Panc1 (cell line): ENCODE measurements at regions not wholly inside any gene's neighbourhood (a gene's known extent, or its start where the extent isn't known, plus 50 kb on each side); places are given as distances from the start of the nearest gene placed in this dataset.
"Not testable (repeated sequence)": the region's sequence is repeated elsewhere in the genome, so short reads cannot be mapped to it uniquely, and the experiment has no call there.

ENCODE experiments used
- ATAC-seq: fragments of 200-7000 bp; cut with Tn5 transposase; 2 replicates; pipeline ENCODE4 v1.9.1; 2020; ENCODE audit warnings: mild to moderate bottlenecking, moderate library complexity
- BruUV-seq: library from RNA; stranded (reverse); fragments of 400-500 nt; replicated peaks from 2 replicates; lab custom pipeline; 2021; lab: Mats Ljungman, UMichigan
- CTCF ChIA-PET: fragments of 300-600 bp; sonication (Branson Sonifier 250); formaldehyde crosslinking; loops from one replicate; lab custom pipeline; 2022; ENCODE audit warnings: antibody characterized with exemption; lab: Charles Lee
- POLR2A ChIA-PET: fragments of 300-600 bp; sonication (Branson Sonifier 250); formaldehyde crosslinking; loops from one replicate; lab custom pipeline; 2022; ENCODE audit warnings: antibody characterized with exemption; lab: Charles Lee
- DNase-seq: peaks from one replicate; pipeline ENCODE4 v3.0.0-alpha.2; 2010; ENCODE audit warnings: low read depth, low spot score
- H3K27ac ChIP-seq: 2 replicates; pipeline ENCODE4 v1.5.1; 2011; ENCODE audit warnings: mild to moderate bottlenecking, low read length, inconsistent platforms
- H3K27me3 ChIP-seq: fragments of 200-500 bp; sonication (Bioruptor generic); 2 replicates; pipeline ENCODE4 v1.6.0; 2014; ENCODE audit warnings: low read length, inconsistent platforms; ENCODE audit not compliant: control insufficient read depth, insufficient read depth
- H3K36me3 ChIP-seq: fragments of 200-500 bp; sonication (Bioruptor generic); 2 replicates; pipeline ENCODE4 v1.5.1; 2014; ENCODE audit warnings: inconsistent platforms, mild to moderate bottlenecking, low read length, moderate library complexity; ENCODE audit not compliant: control insufficient read depth, insufficient read depth
- H3K4me1 ChIP-seq: 2 replicates; pipeline ENCODE4 v1.5.1; 2011; ENCODE audit warnings: inconsistent platforms, mild to moderate bottlenecking, low read length, moderate library complexity; ENCODE audit not compliant: control insufficient read depth, insufficient read depth
- H3K4me3 ChIP-seq, 2 experiments: 2 replicates each; pipeline ENCODE4 v1.5.1; 2011 to 2012; ENCODE audit warnings: low read depth in 2 of 2, low read length in 2 of 2, mild to moderate bottlenecking in 2 of 2, inconsistent platforms in 1 of 2, moderate library complexity in 1 of 2
- H3K9me3 ChIP-seq: fragments of 200-500 bp; sonication (Bioruptor generic); 2 replicates; pipeline ENCODE4 v1.5.1; 2014; ENCODE audit warnings: low read depth, mild to moderate bottlenecking, inconsistent platforms, low read length, moderate library complexity; ENCODE audit not compliant: control insufficient read depth, insufficient read depth
- POLR2AphosphoS5 ChIP-seq: IDR thresholded peaks from 2 replicates; pipeline ENCODE4 v1.6.1; 2012; ENCODE audit warnings: mild to moderate bottlenecking, low read depth, low read length, moderate library complexity
- REST ChIP-seq, 2 experiments: IDR thresholded peaks; 2 replicates each; pipeline ENCODE4 v1.6.1; 2011 to 2012; ENCODE audit warnings: low read depth in 2 of 2, control low read depth in 1 of 2, low read length in 1 of 2, mild to moderate bottlenecking in 1 of 2, moderate library complexity in 1 of 2; ENCODE audit not compliant: insufficient read depth in 1 of 2
- SIN3A ChIP-seq: IDR thresholded peaks from 2 replicates; pipeline ENCODE4 v1.6.1; 2012; ENCODE audit warnings: low read depth, mild to moderate bottlenecking, low read length, moderate library complexity, borderline replicate concordance; ENCODE audit not compliant: insufficient read depth
- TCF7L2 ChIP-seq: IDR thresholded peaks from 2 replicates; pipeline ENCODE4 v1.6.1; 2011; ENCODE audit warnings: mild to moderate bottlenecking, low read depth, low read length, inconsistent platforms
- in situ Hi-C: cut with HindIII; loops from 2 replicates; pipeline ENCODE4 v1.10.0; 2016; ENCODE audit warnings: low sequenced_read_pairs, low pct_unique_long_range_greater_than_20kb
- intact Hi-C: fragments of 100-400 bp; cut with micrococcal nuclease; formaldehyde crosslinking; loops from one replicate; pipeline ENCODE4 v1.10.0; 2022; ENCODE audit not compliant: unreplicated experiment
- TF ChIP-seq, protein P1 (sequence below): fragments of 450-650 bp; IDR thresholded peaks from 2 replicates; pipeline ENCODE4 v1.5.1; 2017; ENCODE audit warnings: mild to moderate bottlenecking

DNA sequence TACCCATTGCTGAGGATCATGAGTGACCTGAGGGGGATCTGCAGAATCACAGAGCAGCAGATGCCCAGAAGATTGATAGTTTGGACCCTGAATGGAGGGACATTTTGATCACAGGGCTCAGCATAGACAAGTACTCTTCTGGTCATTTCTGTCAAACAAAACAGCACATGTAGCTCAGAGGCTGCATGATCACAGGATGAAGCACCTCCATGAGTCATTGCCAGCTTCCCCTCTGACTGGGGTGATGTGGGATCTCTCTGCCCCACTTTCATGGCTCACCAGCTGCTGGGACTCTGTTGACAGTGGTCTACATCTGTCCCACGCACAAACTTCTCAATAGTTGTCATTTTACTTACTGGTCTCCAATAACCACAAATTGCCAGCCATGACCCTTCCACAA is 264.1 kb downstream of the RPIA start:
- CTCF ChIA-PET: no interaction called here
- POLR2A ChIA-PET: no interaction called here
- Histone ChIP-seq H3K27ac (no peak overlapping the region), H3K27me3 (peaks cover 2% of the 10 kb centered on the region; the same call in 1 of the 2 replicates), H3K36me3 (no peaks in the 10 kb centered on the region), H3K9me3 (no peaks in the 10 kb centered on the region), H3K4me1 (no peaks in the 10 kb centered on the region), H3K4me3 (no peak overlapping the region)
- TF ChIP-seq, protein P1, sequence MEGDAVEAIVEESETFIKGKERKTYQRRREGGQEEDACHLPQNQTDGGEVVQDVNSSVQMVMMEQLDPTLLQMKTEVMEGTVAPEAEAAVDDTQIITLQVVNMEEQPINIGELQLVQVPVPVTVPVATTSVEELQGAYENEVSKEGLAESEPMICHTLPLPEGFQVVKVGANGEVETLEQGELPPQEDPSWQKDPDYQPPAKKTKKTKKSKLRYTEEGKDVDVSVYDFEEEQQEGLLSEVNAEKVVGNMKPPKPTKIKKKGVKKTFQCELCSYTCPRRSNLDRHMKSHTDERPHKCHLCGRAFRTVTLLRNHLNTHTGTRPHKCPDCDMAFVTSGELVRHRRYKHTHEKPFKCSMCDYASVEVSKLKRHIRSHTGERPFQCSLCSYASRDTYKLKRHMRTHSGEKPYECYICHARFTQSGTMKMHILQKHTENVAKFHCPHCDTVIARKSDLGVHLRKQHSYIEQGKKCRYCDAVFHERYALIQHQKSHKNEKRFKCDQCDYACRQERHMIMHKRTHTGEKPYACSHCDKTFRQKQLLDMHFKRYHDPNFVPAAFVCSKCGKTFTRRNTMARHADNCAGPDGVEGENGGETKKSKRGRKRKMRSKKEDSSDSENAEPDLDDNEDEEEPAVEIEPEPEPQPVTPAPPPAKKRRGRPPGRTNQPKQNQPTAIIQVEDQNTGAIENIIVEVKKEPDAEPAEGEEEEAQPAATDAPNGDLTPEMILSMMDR: no peak
- no peak for TF ChIP-seq REST (IDR thresholded peaks at IDR 0.05; ENCODE audit: insufficient read depth in 1 of 2, low read depth in 2 of 2, low read length in 1 of 2)
- TF ChIP-seq TCF7L2: no peak
- no peak for TF ChIP-seq POLR2AphosphoS5
- TF ChIP-seq SIN3A: no peak
- no TSS peak for BruUV-seq
- intact Hi-C loops: no loop called here
- no peak for ATAC-seq
- DNase-seq: no peak
- in situ Hi-C loops: no loop called here

DNA sequence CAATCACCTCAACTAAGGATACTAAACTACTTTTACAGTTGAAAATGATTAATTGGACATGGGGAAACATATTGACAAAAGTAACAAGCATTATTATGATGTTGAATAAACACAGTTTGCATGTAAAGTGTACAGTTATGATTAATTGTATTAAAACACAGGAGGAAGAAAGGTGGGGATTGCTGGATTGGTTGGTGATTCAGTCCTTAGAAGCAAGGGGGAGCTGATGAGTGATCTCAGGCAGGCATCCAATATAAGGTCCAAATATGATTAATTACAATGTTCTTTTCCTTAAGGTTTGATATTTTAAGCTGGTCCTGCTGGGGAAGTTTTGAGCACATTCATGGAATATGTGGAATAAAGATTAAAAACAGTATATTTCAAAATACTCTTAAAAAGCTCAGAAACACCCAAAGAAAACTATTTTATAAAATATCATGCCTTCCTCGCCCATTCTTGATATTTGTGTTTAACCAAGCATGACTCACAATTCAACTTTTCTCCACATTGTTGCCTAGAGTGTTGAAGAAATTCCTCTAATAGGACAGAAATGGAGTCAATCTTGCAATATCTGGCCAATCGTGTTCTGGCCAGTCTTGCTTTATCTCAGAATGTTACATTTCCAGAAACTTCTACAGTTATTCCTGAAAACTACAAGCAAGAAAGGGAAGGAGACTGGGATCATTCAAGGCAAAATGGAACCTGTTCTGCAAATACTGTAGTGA is 268.2 kb downstream of the RPIA start:
- Histone ChIP-seq H3K4me1 (no peaks in the 10 kb centered on the region), H3K4me3 (no peak overlapping the region), H3K9me3 (no peaks in the 10 kb centered on the region), H3K27ac (no peak overlapping the region), H3K27me3 (no peaks in the 10 kb centered on the region), H3K36me3 (no peaks in the 10 kb centered on the region)
- DNase-seq: no peak
- ChIA-PET CTCF (no interaction called here), POLR2A (no interaction called here)
- intact Hi-C loops: no loop called here
- no peak for ATAC-seq
- TF ChIP-seq POLR2AphosphoS5: no peak
- TF ChIP-seq SIN3A: no peak
- in situ Hi-C loops: no loop called here
- no TSS peak for BruUV-seq

DNA sequence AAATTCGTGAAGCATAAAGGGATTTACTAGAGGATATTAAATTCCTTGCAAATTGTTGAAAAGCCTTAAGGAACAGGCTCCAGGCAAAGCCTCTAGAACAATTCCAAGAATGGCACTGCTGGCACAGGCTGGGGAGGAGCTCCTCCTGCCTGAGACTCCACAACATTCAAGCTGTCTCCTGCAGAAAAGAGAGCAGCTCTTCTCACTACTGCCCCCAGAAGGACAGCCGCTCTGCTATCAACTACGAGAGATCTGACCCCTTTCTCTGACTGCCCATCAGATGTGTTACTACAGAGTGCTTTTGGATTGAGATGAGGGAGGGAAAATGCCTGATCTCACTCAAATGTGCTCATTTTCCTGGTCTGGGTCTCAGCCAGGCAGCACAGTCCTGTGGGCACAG is 269.9 kb downstream of the RPIA start:
- BruUV-seq, H3K4me3 ChIP-seq, H3K4me1 ChIP-seq, in situ Hi-C loops, POLR2A ChIA-PET, DNase-seq, ATAC-seq, intact Hi-C loops, H3K27me3 ChIP-seq, H3K9me3 ChIP-seq, H3K36me3 ChIP-seq, H3K27ac ChIP-seq: not testable (repeated sequence)
- TF ChIP-seq, protein P1: peak; percentile 39
- CTCF ChIA-PET: interaction anchor here (0.6 kb wide), 1 partner anchor 102 kb away, joined by 3 read pairs; no protein-coding TSS in a partner anchor
